ENCODE measurements at regions not wholly inside any gene's neighbourhood (a gene's known extent, or its start where the extent isn't known, plus 50 kb on each side); places are given as distances from the start of the nearest gene placed in this dataset.

DNA sequence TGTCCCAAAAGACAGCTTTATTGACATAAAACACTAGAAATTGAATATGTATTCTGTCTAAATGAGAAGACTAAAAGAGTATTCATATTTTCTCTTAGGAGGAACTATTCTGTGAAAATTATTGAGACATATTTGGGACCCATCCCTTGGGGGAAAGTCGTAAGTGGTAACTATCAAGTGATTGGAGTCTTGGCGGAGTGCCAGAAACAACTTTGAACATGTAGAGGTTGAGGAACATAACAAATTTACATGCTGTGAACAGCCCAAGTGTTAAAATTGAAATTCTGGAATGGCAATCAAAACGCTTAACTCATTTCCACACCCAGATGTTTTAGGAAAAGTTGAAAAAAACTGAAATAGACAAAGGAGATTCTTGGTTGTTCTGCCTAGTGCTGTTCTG lies 1034.6 kb downstream of the NSUN3 start:
- H3K36me3 ChIP-seq, result no peaks in the 10 kb centered on the region
- no peaks in the 10 kb centered on the region for H3K9me3 ChIP-seq
- H3K27ac ChIP-seq, result no peak overlapping the region
- H3K27me3 ChIP-seq, result no peaks in the 10 kb centered on the region
- no peak overlapping the region for H3K4me3 ChIP-seq
- TF ChIP-seq POLR2A (IDR thresholded peaks at IDR 0.05), result no peak
- TF ChIP-seq, protein P1, sequence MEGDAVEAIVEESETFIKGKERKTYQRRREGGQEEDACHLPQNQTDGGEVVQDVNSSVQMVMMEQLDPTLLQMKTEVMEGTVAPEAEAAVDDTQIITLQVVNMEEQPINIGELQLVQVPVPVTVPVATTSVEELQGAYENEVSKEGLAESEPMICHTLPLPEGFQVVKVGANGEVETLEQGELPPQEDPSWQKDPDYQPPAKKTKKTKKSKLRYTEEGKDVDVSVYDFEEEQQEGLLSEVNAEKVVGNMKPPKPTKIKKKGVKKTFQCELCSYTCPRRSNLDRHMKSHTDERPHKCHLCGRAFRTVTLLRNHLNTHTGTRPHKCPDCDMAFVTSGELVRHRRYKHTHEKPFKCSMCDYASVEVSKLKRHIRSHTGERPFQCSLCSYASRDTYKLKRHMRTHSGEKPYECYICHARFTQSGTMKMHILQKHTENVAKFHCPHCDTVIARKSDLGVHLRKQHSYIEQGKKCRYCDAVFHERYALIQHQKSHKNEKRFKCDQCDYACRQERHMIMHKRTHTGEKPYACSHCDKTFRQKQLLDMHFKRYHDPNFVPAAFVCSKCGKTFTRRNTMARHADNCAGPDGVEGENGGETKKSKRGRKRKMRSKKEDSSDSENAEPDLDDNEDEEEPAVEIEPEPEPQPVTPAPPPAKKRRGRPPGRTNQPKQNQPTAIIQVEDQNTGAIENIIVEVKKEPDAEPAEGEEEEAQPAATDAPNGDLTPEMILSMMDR (IDR thresholded peaks at IDR 0.05), result no peak
- intact Hi-C loops (cut with DNase I; ENCODE audit: low total_unique reads), result no loop called here
- no peak for DNase-seq
- H3K4me1 ChIP-seq, result no peaks in the 10 kb centered on the region

DNA sequence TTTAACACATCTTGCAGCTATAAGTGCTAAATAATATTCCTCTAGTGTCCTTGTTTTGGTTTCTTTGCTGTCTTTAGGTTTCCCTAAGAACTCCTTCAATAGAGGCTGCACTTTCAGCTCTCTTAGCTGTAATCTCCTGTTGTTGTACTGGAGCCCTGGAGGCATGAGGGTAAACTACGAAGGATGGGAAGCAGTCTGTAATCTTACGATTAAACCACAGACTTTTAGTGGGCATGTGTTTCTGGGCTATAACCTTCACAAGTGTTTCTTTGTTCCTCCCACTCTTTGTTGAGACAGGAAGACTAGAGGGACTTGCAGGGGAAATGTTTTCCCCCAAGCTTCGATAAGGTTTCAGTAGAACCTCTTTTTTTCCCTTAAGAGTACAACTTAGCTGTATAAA lies 1058.1 kb downstream of the NSUN3 start:
- DNase-seq, result no peak

DNA sequence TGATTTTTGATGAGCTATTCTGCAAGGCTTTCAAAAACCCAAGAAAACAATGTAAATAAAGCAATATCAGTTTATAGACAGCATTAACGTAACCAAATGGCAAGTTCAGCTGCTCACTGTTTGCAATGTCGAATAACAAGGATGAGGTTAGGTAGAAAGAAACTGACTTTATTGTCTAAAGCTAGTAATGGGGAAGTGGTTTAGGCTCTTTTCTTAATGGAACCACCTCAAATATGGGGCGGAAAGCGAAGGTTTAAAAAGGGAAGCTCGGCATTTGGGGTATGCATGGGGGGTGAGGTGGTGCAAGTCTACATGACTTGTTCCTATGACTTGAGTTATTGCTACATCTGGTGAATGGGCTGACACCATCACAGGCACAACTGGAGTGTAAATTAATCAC lies 1060.2 kb downstream of the NSUN3 start:
- no peaks in the 10 kb centered on the region for H3K36me3 ChIP-seq
- intact Hi-C loops (cut with DNase I; ENCODE audit: low total_unique reads), result no loop called here
- H3K4me1 ChIP-seq, result no peaks in the 10 kb centered on the region
- H3K27me3 ChIP-seq, result no peaks in the 10 kb centered on the region
- no peak for TF ChIP-seq POLR2A (IDR thresholded peaks at IDR 0.05)
- TF ChIP-seq, protein P1 (IDR thresholded peaks at IDR 0.05), result no peak
- H3K4me3 ChIP-seq, result no peak overlapping the region
- DNase-seq, result no peak
- H3K27ac ChIP-seq, result no peak overlapping the region
- no peaks in the 10 kb centered on the region for H3K9me3 ChIP-seq

More for the DNA sequence above, 1058.1 kb downstream of the NSUN3 start:
- Histone ChIP-seq H3K27ac (no peak overlapping the region), H3K4me3 (no peak overlapping the region), H3K9me3 (no peaks in the 10 kb centered on the region), H3K4me1 (no peaks in the 10 kb centered on the region), H3K27me3 (no peaks in the 10 kb centered on the region), H3K36me3 (no peaks in the 10 kb centered on the region)
- TF ChIP-seq, protein P1 (IDR thresholded peaks at IDR 0.05), result no peak
- TF ChIP-seq POLR2A (IDR thresholded peaks at IDR 0.05), result no peak
- intact Hi-C loops (cut with DNase I; ENCODE audit: low total_unique reads), result no loop called here

DNA sequence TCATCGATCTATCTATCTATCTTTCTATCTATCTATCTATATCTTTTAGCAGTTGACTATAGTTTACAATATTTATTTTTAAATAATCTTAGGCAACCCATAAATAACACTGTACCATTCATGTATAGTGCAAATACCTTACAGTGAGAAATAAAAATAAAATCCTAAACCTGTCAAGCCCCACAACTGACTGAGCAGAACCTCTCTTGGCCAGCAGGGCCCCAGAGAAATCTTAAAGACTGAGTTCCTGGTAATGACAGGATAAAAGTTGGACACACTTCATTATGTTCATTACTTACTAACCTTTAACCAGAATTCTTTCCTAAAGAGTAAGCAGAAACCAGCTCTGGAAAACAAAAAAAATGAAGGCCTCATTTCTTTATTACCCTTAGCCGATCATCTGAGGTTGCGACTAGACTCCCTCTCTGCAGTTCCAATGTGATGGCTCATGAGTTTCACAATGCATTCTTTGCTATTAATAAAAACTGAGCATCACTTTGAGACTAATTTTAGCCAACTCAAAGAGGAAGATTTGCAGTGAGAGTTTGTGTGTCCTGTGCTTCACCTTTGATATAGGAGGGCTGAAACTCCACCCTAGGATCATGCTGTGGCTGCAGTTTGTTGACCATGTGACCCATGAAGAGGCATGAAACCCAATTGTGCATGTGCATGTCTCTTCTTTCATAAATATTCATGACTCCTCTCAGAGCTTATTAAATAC lies 1072.0 kb downstream of the NSUN3 start:
- TF ChIP-seq, protein P1 (IDR thresholded peaks at IDR 0.05), result no peak
- TF ChIP-seq POLR2A (IDR thresholded peaks at IDR 0.05), result no peak
- no peaks in the 10 kb centered on the region for H3K36me3 ChIP-seq
- intact Hi-C loops (cut with DNase I; ENCODE audit: low total_unique reads), result no loop called here
- no peaks in the 10 kb centered on the region for H3K4me1 ChIP-seq
- H3K9me3 ChIP-seq, result no peaks in the 10 kb centered on the region
- DNase-seq, result no peak
- H3K4me3 ChIP-seq, result no peak overlapping the region
- no peak overlapping the region for H3K27ac ChIP-seq
- H3K27me3 ChIP-seq, result no peaks in the 10 kb centered on the region

DNA sequence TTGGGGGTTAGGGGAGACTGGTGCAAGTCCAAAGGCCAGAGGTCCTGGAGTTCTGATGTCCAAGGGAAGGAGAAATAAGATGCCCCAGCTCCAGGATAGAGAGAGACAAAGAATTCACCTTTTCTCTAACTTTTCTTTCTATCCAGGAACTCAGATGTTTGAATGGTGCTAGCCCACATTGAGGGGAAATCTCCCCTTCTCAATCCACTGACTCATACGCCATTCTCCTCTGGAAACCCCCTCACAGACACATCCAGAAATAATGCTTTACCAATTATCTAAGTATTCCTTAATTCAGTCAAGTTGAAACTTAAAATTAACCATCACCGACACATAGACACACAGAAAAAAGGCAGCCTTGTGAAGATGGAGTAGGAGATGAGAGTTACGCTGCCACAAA lies 1085.2 kb downstream of the NSUN3 start:
- Histone ChIP-seq H3K27ac (no peak overlapping the region), H3K27me3 (no peaks in the 10 kb centered on the region), H3K4me1 (no peaks in the 10 kb centered on the region), H3K9me3 (no peaks in the 10 kb centered on the region), H3K4me3 (no peak overlapping the region), H3K36me3 (no peaks in the 10 kb centered on the region)
- no peak for DNase-seq
- no peak for TF ChIP-seq POLR2A (IDR thresholded peaks at IDR 0.05)
- TF ChIP-seq, protein P1 (IDR thresholded peaks at IDR 0.05), result no peak
- intact Hi-C loops (cut with DNase I; ENCODE audit: low total_unique reads), result no loop called here
